Endothelial cell of umbilical vein (primary cell): ENCODE measurements at regions not wholly inside any gene's neighbourhood (a gene's known extent, or its start where the extent isn't known, plus 50 kb on each side); places are given as distances from the start of the nearest gene placed in this dataset.

ENCODE experiments used
- BruUV-seq: library from RNA; stranded (reverse); fragments of 400-500 nt; replicated peaks from 2 replicates; lab custom pipeline; 2021; lab: Mats Ljungman, UMichigan
- CTCF ChIA-PET: fragments of 300-600, 350-600 bp; sonication (Branson Sonifier 250); formaldehyde crosslinking; loops from one replicate; lab custom pipeline; 2021; ENCODE audit warnings: antibody characterized with exemption, inconsistent platforms; lab: Charles Lee
- POLR2A ChIA-PET: fragments of 300-600, 350-600 bp; sonication (Branson Sonifier 250); formaldehyde crosslinking; loops from one replicate; lab custom pipeline; 2021; ENCODE audit warnings: antibody characterized with exemption, inconsistent platforms; lab: Charles Lee
- DNase-seq: peaks from one replicate; pipeline ENCODE4 v3.0.0-alpha.2; 2011; ENCODE audit warnings: low read depth, low spot score
- FAIRE-seq: peaks from 2 replicates; lab custom pipeline; 2011; peaks lifted over from hg19 to GRCh38; lab: Jason Lieb, UNC
- H2AFZ ChIP-seq: 2 replicates; pipeline ENCODE4 v1.6.0; 2012; ENCODE audit warnings: low read depth, low read length, control low read depth, inconsistent platforms
- H3K27ac ChIP-seq: 2 replicates; pipeline ENCODE4 v1.5.1; 2011; ENCODE audit warnings: low read depth, mild to moderate bottlenecking, control low read depth, low read length, moderate library complexity; ENCODE audit not compliant: insufficient read depth
- H3K27me3 ChIP-seq, 2 experiments: 2 replicates each; pipeline versions ENCODE4 v1.6.0 to v1.6.1; 2011; ENCODE audit warnings: low read length in 2 of 2, mixed read lengths in 1 of 2; ENCODE audit not compliant: control insufficient read depth in 2 of 2, insufficient read depth in 2 of 2
- H3K36me3 ChIP-seq, 2 experiments: 2 replicates in 1 of 2; 3 replicates in 1 of 2; pipeline ENCODE4 v1.5.1; 2011; ENCODE audit warnings: low read length in 2 of 2, mild to moderate bottlenecking in 1 of 2, moderate library complexity in 1 of 2; ENCODE audit not compliant: control insufficient read depth in 2 of 2, insufficient read depth in 2 of 2; ENCODE audit errors: extremely low read depth in 1 of 2
- H3K4me1 ChIP-seq: 3 replicates; pipeline ENCODE4 v1.5.1; 2011; ENCODE audit warnings: mild to moderate bottlenecking, low read length; ENCODE audit not compliant: control insufficient read depth, insufficient read depth; ENCODE audit errors: extremely low read depth
- H3K4me2 ChIP-seq: 2 replicates; pipeline ENCODE4 v1.6.1; 2011; ENCODE audit warnings: low read length, control low read depth, mixed read lengths; ENCODE audit not compliant: insufficient read depth
- H3K4me3 ChIP-seq, 3 experiments: fragments of 200-600 bp in 1 of 3; sonication (generic), shearing (Covaris generic) in 1 of 3; replicated peaks in 1 of 3; 2 replicates each; pipeline ENCODE4 v1.5.1; 2011 to 2016; ENCODE audit warnings: control low read depth in 3 of 3, low read length in 3 of 3, mild to moderate bottlenecking in 2 of 3, inconsistent platforms in 1 of 3, low read depth in 1 of 3, moderate library complexity in 1 of 3; ENCODE audit not compliant: insufficient read depth in 1 of 3
- H3K79me2 ChIP-seq: 2 replicates; pipeline ENCODE4 v1.6.0; 2012; ENCODE audit warnings: low read length, inconsistent platforms; ENCODE audit not compliant: control insufficient read depth, insufficient read depth
- H3K9ac ChIP-seq: replicated peaks from 2 replicates; pipeline ENCODE3; 2011; ENCODE audit warnings: low read length, control low read depth; ENCODE audit not compliant: insufficient read depth; ENCODE audit errors: extremely low read depth
- H3K9me1 ChIP-seq: replicated peaks from 3 replicates; pipeline ENCODE4 v1.6.0; 2011; ENCODE audit warnings: mild to moderate bottlenecking, low read length; ENCODE audit not compliant: control insufficient read depth, insufficient read depth; ENCODE audit errors: extremely low read depth
- H3K9me3 ChIP-seq: replicated peaks from 2 replicates; pipeline ENCODE4 v1.5.1; 2012; ENCODE audit warnings: low read length, inconsistent platforms; ENCODE audit not compliant: control insufficient read depth, insufficient read depth
- H4K20me1 ChIP-seq: replicated peaks from 2 replicates; pipeline ENCODE3; 2011; ENCODE audit warnings: mild to moderate bottlenecking, low read length; ENCODE audit not compliant: control insufficient read depth, insufficient read depth; ENCODE audit errors: extremely low read depth
- EZH2 ChIP-seq: IDR thresholded peaks from 2 replicates; pipeline ENCODE4 v1.6.1; 2012; ENCODE audit warnings: borderline replicate concordance, low read depth, mild to moderate bottlenecking, moderate library complexity, low read length, inconsistent platforms; ENCODE audit not compliant: severe bottlenecking
- FOS ChIP-seq: IDR thresholded peaks from 2 replicates; pipeline ENCODE4 v1.6.1; 2011; ENCODE audit warnings: mild to moderate bottlenecking, low read length, moderate library complexity, borderline replicate concordance; ENCODE audit not compliant: insufficient read depth
- GATA2 ChIP-seq: IDR thresholded peaks from 2 replicates; pipeline ENCODE4 v1.7.0; 2011; ENCODE audit warnings: low read depth, mild to moderate bottlenecking, moderate library complexity, mixed read lengths, low read length; ENCODE audit not compliant: insufficient read length, insufficient read depth
- JUN ChIP-seq: IDR thresholded peaks from 2 replicates; pipeline ENCODE4 v1.6.1; 2011; ENCODE audit warnings: borderline replicate concordance, low read depth; ENCODE audit not compliant: insufficient read length, insufficient read depth
- MYC ChIP-seq: IDR thresholded peaks from one replicate; pipeline ENCODE4 v1.6.1; 2011; ENCODE audit warnings: mild to moderate bottlenecking, low read depth, low read length
- POLR2A ChIP-seq: IDR thresholded peaks from 2 replicates; pipeline ENCODE4 v1.6.1; 2012; ENCODE audit warnings: low read depth, mild to moderate bottlenecking, control low read depth, low read length
- POLR2AphosphoS5 ChIP-seq: IDR thresholded peaks from 2 replicates; pipeline ENCODE4 v1.6.1; 2012; ENCODE audit warnings: low read depth, mild to moderate bottlenecking, control low read depth, low read length, moderate library complexity; ENCODE audit not compliant: insufficient read depth
- dilution Hi-C: fragments of 300-500 bp; cut with MboI; formaldehyde crosslinking; loops from one replicate; pipeline ENCODE4 v1.15.0; 2019; ENCODE audit warnings: low sequenced_read_pairs; ENCODE audit not compliant: extremely low pct_ligation_motif_present
- intact Hi-C: fragments of 100-400 bp; cut with micrococcal nuclease; formaldehyde crosslinking; loops from one replicate; pipeline ENCODE4 v1.10.0; 2022
- TF ChIP-seq, protein P1 (sequence below), 2 donors: IDR thresholded peaks; 1 replicate in 1 of 2; 2 replicates in 1 of 2; pipeline ENCODE4 v1.5.1; 2011; ENCODE audit warnings: low read length in 2 of 2, mild to moderate bottlenecking in 2 of 2, moderate library complexity in 2 of 2, control low read depth in 1 of 2, inconsistent platforms in 1 of 2, low read depth in 1 of 2; ENCODE audit not compliant: insufficient read depth in 1 of 2; ENCODE audit errors: extremely low read depth in 1 of 2
- TF ChIP-seq, protein P2 (sequence below): IDR thresholded peaks from 2 replicates; pipeline ENCODE4 v1.6.1; 2011; ENCODE audit not compliant: insufficient read depth, insufficient read length

GRCh38 chr1:209509039-209509438 lies 74.5 kb upstream of the CAMK1G start:
- dilution Hi-C loops: no loop called here
- Histone ChIP-seq H3K9me3 (no peaks in the 10 kb centered on the region), H3K4me1 (no peaks in the 10 kb centered on the region), H3K4me2 (no peak overlapping the region), H3K79me2 (no peaks in the 10 kb centered on the region), H3K27ac (no peak overlapping the region), H3K9ac (no peak overlapping the region), H3K4me3 (no peak overlapping the region), H3K9me1 (no peaks in the 10 kb centered on the region), H3K27me3 (no peaks in the 10 kb centered on the region), H3K36me3 (no peaks in the 10 kb centered on the region), H4K20me1 (no peaks in the 10 kb centered on the region), H2AFZ (no peak overlapping the region)
- FAIRE-seq: no peak
- CTCF ChIA-PET: interaction anchor here (1.4 kb wide), 1 partner anchor 118 kb away, joined by 3 read pairs; no protein-coding TSS in a partner anchor
- intact Hi-C loops: no loop called here
- DNase-seq: no peak
- TF ChIP-seq, protein P1, sequence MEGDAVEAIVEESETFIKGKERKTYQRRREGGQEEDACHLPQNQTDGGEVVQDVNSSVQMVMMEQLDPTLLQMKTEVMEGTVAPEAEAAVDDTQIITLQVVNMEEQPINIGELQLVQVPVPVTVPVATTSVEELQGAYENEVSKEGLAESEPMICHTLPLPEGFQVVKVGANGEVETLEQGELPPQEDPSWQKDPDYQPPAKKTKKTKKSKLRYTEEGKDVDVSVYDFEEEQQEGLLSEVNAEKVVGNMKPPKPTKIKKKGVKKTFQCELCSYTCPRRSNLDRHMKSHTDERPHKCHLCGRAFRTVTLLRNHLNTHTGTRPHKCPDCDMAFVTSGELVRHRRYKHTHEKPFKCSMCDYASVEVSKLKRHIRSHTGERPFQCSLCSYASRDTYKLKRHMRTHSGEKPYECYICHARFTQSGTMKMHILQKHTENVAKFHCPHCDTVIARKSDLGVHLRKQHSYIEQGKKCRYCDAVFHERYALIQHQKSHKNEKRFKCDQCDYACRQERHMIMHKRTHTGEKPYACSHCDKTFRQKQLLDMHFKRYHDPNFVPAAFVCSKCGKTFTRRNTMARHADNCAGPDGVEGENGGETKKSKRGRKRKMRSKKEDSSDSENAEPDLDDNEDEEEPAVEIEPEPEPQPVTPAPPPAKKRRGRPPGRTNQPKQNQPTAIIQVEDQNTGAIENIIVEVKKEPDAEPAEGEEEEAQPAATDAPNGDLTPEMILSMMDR (IDR thresholded peaks at IDR 0.05; ENCODE audit: extremely low read depth in 1 of 2, insufficient read depth in 1 of 2, low read depth in 1 of 2, low read length in 2 of 2): no peak
- no peak for TF ChIP-seq POLR2A
- TF ChIP-seq, protein P2, sequence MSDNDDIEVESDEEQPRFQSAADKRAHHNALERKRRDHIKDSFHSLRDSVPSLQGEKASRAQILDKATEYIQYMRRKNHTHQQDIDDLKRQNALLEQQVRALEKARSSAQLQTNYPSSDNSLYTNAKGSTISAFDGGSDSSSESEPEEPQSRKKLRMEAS: no peak
- no peak for TF ChIP-seq FOS
- no peak for TF ChIP-seq MYC
- TF ChIP-seq EZH2: no peak
- TF ChIP-seq JUN: no peak
- TF ChIP-seq GATA2: no peak
- TF ChIP-seq POLR2AphosphoS5: no peak
- POLR2A ChIA-PET: no interaction called here
- no TSS peak for BruUV-seq
